LNCaP clone FGC (cell line): ENCODE measurements at regions not wholly inside any gene's neighbourhood (a gene's known extent, or its start where the extent isn't known, plus 50 kb on each side); places are given as distances from the start of the nearest gene placed in this dataset.

ENCODE experiments used
- DNase-seq: peaks from one replicate; pipeline ENCODE4 v3.0.0-alpha.2; 2011; ENCODE audit warnings: low read depth
- H3K4me3 ChIP-seq: 2 replicates; pipeline ENCODE4 v1.5.1; 2011; ENCODE audit warnings: mild to moderate bottlenecking, low read depth, low read length, control low read depth
- TF ChIP-seq, protein P1 (sequence below): IDR thresholded peaks from 2 replicates; pipeline ENCODE4 v1.5.1; 2012; ENCODE audit warnings: mild to moderate bottlenecking; ENCODE audit not compliant: control insufficient read depth, insufficient read depth; ENCODE audit errors: extremely low read depth

DNA sequence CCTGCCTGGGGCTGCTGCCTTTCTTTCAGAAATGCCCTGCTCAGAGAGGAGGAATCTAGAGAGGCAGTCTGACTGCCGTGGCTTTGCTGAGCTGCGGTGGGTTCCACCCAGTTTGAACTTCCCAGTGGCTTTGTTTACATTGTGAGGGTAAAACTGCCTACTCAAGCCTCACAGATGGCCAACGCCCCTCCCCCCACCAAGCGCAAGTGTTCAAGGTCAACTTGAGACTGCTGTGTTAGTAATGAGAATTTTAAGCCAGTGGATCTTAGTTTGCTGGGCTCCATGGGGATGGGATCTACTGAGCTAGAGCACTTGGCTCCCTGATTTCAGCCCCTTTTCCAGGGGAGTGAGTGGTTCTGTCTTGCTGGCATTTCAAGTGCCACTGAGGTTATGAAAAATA is 819.2 kb downstream of the NLGN4Y start:
- no peak for DNase-seq
- TF ChIP-seq, protein P1, sequence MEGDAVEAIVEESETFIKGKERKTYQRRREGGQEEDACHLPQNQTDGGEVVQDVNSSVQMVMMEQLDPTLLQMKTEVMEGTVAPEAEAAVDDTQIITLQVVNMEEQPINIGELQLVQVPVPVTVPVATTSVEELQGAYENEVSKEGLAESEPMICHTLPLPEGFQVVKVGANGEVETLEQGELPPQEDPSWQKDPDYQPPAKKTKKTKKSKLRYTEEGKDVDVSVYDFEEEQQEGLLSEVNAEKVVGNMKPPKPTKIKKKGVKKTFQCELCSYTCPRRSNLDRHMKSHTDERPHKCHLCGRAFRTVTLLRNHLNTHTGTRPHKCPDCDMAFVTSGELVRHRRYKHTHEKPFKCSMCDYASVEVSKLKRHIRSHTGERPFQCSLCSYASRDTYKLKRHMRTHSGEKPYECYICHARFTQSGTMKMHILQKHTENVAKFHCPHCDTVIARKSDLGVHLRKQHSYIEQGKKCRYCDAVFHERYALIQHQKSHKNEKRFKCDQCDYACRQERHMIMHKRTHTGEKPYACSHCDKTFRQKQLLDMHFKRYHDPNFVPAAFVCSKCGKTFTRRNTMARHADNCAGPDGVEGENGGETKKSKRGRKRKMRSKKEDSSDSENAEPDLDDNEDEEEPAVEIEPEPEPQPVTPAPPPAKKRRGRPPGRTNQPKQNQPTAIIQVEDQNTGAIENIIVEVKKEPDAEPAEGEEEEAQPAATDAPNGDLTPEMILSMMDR: no peak
- H3K4me3 ChIP-seq: no peak overlapping the region

DNA sequence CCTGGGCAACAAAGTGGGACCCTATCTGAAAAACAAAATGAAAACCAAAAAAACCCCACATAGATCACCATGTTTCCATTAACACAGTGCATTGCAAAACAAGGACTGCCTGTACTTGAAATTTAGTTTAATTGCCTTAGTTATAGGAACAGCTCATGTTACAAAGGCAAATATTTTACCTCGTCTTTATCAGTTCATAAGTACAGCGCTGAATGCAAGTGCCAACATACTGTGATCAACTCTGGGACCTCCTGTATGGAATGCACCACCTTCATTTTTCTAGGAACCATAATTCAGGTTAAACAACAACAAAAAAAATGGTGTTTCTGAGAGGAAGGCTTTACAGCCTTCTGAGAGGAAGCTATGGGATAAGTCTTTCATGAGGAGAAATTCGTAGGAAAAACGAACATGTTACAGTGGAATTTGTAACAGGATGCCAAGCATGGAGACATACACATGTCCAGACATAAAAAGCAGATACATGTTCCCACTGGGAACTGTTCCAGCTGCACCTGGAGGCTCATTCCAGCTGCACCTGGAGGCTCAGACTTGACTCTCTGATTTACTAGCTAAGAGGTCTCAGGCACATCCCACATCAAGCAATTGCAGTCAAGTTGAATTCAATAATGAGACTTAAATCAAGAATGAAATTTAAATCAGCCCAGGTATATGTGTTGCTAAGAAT is 821.3 kb downstream of the NLGN4Y start:
- TF ChIP-seq, protein P1: no peak
- H3K4me3 ChIP-seq: no peak overlapping the region
- DNase-seq: peak; percentile 70

DNA sequence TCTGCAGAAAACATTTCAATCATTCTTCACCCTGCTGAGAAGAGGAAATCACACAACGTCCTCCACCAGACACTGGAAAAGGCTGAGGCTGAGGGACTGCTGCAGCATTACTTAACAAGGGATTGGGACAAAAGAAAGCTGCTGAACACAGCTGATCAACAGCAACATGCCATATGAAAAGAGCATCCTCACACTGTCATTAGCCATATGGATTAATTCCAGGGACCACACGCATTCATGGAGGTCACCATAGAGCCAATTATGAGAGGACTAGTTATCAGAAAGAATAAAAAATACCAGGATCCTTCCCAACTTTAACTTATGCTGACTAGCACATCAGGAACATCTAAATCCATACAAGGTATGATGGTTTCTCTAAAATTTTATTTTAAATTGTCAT is 825.0 kb downstream of the NLGN4Y start:
- DNase-seq: no peak

DNA sequence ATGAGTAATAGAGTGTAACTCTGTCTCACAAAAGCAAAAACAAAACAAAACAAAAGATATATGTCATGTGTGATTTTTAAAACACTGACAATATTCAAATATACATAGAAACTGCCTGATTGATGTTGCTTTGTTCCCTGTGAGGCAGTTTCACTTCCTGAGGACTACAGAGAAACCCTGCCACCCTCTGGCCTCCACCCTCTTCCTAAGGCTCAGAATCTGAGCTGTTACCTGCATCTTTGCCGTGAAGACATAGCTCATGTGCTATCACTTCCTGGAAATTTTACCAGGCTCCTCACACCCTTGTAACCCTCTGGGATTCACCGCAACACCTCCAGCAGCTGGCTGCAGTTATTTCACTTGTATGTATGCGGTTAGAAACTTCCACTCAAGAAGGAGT is 831.0 kb downstream of the NLGN4Y start:
- no peak overlapping the region for H3K4me3 ChIP-seq
- TF ChIP-seq, protein P1: no peak
- DNase-seq: no peak

More for the DNA sequence above, 825.0 kb downstream of the NLGN4Y start:
- H3K4me3 ChIP-seq: no peak overlapping the region
- TF ChIP-seq, protein P1: no peak

DNA sequence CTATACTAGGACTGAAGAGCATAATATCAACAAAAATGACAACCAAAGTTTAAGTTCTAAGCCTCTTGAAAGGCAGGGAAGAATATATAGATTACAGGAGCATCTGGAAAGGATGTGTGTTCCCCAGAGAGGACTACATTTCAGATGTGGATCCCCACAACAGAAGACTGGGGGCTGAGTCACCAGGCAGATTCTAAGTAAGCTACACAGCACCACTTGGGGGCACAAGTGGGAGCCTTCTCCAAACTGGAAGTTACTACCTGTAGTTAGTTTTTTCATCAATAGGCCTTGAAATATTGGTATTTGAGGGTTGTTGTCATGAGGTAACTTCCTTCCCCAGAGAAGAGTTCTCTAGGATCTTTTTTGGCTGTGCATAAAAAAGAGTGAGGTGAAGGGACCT is 836.1 kb downstream of the NLGN4Y start:
- TF ChIP-seq, protein P1: no peak
- no peak overlapping the region for H3K4me3 ChIP-seq
- DNase-seq: no peak

DNA sequence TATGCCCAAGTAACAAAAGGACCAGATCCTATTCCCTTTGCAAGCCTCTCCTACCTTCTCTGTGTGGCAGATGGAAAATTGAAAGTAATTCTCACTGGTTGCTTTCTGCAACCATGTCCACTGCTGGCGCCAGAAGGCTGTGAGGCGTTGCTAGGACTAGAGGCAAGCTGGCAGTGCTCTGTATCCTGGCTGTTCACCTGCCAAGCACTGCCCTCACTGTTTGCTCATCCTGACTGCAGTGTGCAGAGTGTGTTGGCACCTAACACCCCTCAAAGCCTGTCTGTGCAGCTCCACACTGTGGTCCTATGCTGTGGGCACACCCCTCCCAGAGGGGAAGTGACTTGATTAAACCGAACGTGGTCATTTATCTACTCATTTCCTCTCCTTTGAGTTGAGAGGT is 840.7 kb downstream of the NLGN4Y start:
- TF ChIP-seq, protein P1: peak; percentile 17; the same call in 1 of the 2 replicates
- no peak overlapping the region for H3K4me3 ChIP-seq
- DNase-seq: peak; percentile 76

DNA sequence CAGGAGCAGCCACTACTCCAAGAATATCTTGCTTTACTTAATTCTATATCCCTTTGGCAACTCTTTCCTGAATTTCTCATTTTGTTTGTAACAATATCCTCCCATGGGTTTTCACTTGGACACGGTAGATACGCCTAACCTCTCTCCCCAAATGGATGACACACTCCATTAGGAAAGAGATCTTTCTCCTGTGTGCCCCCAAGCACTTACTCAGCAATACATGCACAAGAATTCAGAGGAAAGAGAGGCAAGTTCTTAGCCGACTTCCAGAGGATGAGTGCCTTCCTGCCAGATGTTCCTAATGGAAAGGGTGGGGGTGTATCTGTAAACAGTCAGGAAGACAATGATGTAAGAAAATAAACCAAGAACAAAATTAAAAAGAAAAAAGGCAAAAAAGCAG is 844.5 kb downstream of the NLGN4Y start:
- H3K4me3 ChIP-seq: no peak overlapping the region
- TF ChIP-seq, protein P1: no peak
- no peak for DNase-seq
